ENCODE measurements at regions not wholly inside any gene's neighbourhood (a gene's known extent, or its start where the extent isn't known, plus 50 kb on each side); places are given as distances from the start of the nearest gene placed in this dataset.

DNA sequence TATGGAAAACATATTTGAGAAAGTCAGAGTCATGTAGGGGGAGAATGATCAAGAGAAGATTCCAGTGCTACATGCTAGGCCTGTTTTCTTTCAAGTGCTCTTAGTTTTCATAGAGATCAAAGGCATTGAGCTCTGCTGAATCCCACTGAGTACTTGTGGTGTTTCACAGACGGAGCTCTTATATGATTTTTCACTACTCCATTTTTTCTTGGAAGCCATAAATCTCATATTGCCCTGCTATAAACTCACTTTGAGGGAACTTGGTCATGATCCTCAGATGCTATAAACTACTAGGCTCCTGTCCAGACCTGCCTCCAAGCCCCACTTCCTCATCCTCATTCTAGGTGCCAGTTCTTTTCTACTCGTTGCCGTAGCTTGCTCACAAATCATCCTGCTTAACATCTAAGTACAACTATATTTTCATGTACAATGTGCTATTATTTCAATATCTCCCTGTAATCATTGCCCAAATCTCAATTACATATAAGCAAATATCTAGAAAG, 180.8 kb upstream of the CCDC179 start:
- DNase-seq: no peak

DNA sequence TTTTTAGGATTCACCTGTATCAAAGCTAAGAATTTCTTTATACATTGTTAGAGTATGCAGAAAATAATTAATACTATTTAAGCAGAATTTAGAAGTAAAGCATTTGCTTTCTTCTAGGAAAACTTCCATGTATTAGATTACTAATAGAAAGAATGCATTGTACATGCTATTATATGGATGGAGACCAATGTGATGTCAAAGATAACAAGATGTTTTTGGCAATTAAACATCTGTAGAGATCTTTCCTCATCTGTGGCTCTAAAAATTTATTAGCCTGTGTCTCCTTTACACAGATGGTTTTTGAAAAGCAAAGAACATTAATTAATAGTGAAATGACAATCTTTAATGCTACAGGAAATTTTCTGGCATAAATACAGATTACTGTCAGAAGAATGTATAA, 198.4 kb upstream of the CCDC179 start:
- no peak for DNase-seq

DNA sequence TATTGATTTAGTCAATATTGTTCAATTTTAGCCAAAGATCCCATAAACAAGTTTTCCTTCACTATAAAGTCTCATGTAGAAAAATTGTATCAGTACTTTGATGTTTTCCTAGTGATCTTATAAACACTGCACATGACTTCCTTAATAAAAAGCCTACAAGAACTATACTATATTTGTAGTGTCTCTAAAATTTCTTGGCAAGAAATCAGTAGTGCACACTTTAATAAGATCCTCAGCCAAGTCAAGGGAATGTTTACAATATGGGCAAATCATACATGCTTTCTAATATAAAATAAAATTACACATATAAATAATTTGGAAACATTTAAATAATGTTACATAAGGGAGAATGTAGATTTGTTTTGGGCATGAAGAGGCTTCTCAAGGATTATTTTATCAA, 203.0 kb upstream of the CCDC179 start:
- DNase-seq: no peak

DNA sequence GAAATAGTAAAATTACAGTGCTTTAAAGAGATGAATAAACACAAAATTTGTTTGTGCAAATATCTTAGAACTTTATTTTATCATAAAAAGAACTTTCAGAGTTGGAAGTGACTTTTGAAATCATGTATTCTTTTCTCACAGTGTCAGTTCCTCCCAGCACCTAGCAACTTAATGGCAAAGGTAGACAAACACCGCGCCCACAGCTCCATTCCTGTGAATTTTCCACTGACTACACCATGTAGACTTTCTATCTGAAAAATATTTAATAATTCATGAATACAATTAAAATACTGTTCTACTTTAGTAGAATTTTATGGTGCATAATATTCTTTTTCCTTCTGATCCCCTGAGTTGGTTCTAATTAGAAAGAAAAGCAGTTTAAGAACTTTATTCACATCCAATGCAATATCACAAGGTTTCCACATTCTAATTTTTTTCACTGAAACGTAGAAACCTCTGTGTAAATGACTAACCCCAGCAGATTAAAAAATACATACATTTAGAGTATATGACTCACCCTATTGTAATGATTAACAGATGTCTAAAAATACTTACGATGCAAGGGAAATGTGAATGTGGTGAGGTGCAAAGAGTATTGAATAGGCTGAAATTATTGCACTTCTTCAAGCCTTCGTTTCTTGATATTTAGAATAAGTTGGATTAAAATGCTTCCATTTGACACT, 218.2 kb upstream of the CCDC179 start:
- no peak for DNase-seq

DNA sequence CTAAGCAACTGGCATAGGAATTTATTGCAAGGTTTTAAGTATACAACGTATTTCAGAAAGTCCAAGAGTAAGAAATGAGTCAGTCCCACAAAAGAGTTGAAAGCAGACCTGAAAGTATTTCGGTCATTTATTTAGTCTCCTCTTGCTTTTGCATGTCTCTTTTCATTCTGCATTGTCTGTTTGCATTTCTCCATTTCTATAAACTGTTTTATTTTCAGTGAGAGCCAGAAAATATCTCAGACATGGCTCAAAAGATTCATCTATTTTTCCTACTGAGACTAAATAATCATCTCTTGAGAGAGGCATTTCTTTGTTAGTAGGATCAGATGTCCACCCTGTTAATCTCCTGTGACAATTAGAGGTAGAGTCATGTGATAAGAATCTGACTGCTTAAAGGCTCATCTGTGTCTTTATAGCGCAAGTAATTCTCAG, 219.1 kb upstream of the CCDC179 start:
- DNase-seq: no peak

DNA sequence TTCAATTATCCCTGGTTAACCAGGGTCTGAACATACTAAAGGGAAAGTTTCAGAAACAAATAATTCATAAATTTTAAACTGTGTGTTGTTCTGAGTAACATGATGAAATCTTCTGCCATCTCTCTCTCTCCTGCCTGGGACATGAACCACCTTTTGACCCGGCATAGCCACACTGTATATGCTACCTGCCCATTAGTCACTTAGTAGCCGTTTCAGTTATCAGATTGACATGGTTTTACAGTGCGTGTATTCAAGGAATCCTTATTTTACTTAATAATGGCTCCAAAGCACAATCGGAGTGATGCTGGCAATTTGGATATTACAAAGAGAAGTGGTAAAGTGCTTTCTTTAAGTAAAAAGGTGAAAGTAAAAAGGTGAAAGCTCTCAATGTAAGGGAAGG, 227.1 kb upstream of the CCDC179 start:
- DNase-seq: no peak

DNA sequence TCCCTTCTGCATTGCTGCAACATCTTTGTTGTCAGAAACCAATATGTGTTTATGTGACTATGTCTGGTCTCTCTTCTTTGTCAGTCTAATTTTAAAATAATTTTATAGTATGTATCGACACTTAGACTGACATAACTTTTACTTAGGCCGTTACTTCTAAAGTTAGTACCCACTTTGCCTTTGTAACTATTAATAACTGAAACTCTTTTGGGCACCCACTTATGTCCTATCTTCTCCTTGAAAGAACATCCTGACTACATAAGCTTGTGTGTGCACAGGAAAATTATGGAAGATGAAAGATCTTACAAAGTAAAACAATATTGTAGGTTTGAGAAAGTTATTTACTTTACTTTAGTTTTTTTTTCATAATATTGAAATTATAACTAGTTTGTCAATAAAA, 230.4 kb upstream of the CCDC179 start:
- no peak for DNase-seq

DNA sequence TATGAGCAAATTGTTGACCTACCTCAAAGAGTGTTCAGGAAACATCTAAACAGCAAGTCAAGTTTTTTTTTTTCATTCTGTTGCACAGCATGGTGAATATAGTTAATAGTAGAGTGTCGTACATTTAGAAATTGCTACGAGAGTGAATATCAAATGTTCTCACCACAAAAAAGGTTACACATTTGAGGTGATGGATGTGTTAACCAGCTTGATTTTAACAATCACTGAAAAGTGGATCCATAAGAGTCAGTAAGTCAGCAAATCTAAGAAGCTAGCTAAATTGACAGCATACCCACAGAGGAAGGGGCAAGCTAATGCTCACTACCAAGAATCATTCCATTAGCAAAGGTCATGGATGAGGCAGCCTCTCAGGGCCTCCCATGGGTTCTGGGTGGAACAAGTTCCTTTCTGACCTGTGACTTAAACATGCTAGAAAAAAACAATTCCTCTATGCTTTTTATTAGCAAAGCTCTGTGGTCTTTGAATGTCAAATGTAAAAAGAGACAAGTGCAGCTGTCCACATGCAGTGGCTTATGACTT, 235.4 kb upstream of the CCDC179 start:
- DNase-seq: no peak

DNA sequence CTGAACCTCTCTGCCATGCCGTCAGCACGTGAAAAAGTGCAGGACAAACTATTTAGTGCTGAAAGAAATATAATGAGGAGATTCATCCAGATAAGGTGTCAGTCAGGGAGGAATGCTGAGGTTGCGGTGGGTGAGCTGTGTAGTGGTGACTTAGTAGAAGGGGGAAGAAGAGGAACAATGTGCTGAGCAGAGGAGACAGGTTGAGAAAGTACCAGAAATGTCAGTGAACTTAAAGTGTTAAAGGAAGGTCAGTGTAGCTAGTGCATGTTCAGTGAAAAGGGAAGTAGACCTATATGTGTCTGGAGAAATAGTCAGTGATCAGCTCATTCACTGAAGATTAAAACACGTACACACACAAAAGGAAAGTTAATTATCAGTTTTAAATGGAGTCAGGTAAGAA, 237.6 kb upstream of the CCDC179 start:
- no peak for DNase-seq

DNA sequence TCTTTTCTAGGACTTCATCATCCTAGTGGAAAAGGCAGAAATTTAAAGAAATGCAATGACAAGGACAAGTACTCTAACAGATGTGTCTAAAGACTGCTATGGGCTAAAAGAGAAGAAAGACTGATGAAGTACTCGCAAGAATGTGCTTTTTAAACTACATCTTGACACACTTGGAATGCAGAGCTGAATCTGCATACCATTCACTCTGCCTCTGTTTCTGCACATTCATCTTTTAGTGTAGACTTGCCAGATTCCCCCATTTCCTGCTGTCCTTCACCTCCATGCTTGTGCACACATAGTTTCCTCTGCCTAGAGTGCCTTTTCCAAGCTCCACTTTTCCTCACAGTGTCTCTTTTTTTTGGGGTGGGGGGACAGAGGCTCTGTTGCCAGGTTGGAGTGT, 239.0 kb upstream of the CCDC179 start:
- DNase-seq: no peak

DNA sequence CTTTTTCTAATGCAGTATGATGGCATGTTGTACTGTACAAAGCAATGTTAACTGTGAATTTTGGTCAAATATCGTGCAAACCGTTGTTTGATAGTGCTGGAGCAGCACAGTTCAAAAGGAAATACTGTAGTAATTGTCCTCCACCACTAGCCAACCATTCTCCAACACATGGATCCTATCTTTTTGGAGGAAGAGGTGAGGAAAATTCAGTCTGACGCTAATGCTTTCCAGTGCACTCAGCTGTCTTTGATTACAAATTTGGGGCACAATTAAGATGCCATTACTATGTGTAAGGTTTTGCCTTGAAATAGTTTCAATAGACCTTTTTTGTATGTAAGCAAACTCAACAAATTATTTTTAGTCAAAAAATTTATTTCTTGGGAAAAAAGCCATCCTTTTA, 240.5 kb upstream of the CCDC179 start:
- DNase-seq: no peak

DNA sequence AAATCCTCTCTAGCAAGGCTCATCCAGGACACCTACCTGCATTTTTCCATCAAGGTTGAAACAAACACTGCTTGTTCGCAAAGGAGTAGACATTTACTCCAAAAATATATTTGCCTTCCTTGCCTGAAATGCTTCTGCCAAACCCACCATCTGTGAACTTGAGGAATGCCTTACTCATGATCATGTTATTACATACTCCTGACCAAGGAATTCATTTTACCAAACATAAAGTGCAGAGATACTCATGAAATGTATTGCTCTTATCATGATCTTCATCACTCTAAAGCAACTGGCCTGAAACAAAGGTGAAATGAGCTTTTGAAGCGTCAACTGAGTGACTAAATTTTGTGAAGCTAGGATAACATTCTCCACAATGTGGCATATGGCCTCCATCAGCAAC, 243.1 kb upstream of the CCDC179 start:
- no peak for DNase-seq

DNA sequence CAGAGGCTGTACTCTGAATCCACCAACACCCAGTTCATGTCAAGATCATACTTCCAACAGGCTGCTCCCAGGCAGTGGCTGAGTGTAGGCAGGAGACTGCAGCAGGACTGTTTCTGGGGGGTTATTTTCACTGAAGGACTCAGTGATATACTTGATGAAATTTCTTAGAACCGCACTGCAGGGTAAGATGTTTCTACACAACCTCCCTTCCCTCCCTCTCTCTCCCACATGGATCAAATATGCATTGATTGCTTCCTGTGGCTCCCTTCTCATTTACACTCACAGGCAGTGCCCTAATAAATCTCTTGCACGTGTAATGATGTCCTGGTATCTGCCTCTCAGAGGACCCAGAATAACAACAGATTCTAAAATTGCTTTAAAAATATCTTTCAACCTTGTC, 251.3 kb upstream of the CCDC179 start:
- DNase-seq: no peak

DNA sequence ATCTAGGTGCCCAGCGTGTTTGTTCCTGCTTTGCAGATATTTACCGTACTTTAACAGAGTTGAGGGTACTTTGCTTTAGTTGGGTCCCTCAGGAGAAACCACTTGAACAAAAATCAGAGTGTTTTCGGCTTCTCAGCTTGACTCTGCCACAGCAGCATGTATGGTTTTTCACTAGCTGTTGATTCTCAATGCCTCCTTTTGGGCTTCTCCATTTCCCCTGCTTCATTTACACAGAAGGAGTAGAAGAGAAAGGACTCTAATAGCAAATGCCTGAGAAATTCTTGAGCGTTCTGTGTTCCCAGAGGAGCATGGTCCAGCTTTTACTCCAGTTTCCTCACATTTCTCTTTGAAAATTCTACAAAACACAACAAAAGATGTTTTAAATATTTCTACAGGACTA, 252.1 kb upstream of the CCDC179 start:
- no peak for DNase-seq

DNA sequence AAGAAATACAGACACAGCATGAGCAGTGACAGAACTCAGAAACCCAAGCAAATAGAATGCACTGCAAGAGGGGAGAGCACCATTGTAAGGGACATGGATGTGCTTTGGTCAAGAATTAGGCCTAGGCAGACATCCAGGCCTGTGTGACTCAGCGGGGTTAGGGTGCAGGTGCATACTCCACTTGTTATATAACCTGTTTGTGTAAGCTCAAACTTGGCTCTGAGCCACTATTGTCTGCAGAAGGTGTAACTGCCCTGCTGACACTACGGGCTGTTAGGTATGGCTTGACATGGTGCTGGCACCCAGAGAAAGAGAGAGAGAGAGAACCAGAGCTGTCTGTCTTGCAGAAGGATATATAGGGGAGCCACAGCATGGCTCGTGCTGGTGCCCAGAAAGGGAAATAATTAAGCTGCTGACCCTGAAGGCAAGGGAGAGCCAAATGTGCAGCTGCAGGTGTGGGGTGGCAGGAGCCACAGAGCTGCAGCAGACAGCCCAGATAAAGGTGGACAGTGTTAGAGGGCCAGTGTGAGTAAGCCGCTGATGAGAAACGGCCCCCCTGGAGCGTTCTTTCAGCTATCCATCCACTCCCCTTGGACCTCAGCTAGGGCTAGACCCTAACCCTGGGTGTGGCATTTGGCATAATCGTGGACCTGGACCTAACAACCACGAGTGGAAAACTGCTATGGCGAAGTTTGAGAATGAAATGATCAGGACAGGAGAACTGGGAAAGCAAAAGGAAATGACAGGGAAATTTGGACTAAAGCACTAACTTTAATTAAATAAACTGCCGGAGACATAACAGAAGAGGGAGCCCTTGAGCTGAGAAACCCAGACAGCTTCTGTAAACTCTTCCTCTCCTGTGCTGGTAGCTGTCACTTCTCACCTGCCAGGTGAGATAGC, 253.0 kb upstream of the CCDC179 start:
- no peak for DNase-seq

DNA sequence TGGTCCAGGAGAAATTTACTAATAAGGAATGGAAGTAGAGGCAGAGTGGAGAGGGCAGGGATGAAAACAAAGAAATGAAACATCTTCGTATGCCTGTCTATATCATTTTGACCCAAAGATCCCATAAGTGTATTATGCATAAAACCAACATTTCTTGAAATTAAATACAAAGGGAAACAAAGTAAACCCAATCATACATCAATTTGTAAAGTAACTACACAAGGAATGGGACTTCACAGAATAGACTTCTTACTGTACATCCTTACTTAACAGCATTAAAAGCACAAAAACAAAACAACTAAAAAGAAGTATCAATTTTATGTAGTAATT, 253.6 kb upstream of the CCDC179 start:
- no peak for DNase-seq

DNA sequence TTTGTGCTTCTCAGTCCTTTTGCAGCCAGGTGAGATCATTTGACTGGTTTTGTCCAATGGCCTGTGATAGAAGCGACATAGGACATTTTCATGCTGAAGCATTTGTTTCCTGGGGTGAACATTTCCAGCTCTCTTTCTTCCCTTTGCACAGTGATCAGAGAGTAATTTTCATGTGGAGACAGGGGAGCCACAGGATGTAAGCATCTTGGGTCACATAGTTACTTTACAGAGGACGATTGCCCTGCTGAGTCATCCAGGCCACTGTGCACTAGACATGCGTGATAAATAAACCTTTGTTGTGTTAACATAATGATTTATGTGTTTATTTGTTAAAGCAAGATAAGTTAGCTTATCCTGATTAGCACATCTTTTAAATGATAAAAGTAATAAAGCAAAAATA, 263.5 kb upstream of the CCDC179 start:
- no peak for DNase-seq

DNA sequence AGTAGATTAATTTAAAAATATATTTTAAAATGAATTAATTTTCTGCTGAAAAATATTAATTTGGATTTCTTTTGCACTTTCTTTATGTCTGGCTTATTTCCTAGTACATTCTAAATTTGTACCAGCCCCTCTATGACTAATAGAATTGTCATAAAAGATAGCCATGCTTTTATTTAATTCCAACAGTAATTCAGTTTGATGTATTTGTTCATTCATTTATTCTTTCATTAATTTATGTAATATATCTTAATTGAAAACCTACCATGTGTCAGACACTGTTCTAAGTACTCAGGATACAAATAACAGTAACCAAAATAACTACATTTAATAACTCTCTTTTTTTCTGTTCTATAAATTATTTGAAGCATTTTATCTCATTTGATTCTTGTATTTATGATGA, 264.0 kb upstream of the CCDC179 start:
- DNase-seq: no peak

DNA sequence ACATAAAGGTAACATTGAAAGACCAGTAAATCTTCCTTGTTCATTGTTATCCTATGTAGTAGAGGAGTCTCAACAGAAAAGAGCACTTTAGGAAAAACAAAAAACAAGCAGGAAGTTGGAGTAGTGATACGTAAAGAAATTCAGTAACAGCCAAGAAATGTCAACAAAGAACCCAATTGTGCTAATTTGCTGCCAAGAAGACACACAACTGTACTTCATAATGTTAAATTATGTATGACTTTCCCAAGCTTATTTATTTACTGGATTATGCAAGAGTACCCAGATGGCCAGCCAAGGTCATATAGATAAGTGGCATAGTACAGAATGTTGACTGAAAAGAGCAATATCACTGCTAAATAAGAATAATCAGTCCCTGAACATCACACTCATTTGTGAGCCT, 264.7 kb upstream of the CCDC179 start:
- no peak for DNase-seq

DNA sequence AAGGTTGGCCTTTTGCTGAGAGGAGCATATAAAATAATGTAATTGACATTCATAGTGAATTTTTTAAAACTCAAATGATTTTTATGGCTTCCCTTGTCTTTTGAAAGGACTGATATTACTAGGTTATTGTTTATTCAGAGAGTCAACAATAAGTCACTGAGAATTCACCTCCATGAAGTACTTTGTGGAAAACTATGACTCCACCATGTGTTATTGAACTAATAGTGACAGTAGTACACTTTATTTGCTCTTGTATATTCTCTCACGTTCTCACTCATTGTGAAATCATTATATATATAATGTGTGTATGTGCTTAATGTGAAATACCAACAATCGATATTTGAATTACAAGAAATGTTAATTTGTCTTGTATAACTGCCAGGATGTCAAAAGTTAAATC, 267.4 kb upstream of the CCDC179 start:
- DNase-seq: no peak

DNA sequence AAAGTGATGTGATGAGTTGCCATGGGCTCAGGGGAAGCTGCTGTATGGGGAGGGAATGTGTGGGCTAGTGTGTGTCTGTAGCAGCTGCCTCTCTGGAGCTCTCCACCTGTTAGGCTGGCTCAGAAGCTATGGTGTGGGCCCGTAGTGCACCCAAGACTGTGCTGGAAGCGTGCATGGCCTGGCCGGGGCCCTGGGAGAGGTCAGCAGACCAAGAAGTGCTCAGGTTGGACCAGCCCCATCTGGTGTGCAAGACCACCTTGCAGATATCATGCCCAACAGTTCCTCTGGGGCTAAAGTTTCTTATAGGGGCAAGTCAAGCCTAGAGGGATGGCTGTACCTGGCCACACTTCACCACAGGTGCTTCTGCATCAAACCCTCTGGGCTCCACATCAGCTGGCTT, 274.4 kb upstream of the CCDC179 start:
- DNase-seq: no peak

DNA sequence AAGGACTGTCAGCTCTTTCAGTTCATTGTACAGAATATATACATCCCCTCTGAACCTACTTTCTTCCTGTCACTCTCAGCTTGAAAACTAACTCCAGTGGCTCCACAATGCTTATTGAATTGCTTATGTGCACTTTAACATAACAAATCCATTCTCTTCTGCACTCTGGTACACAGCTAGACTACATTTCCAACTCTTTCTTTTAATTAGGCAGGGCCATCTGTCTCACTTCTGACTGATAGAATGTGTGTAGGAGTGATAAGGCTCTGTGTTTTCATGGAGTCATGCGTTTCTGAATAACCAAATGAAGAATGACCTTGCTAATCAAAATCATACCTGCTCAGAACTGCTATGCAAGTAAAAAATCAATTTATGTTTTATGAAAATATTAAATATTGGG, 278.5 kb upstream of the CCDC179 start:
- no peak for DNase-seq

DNA sequence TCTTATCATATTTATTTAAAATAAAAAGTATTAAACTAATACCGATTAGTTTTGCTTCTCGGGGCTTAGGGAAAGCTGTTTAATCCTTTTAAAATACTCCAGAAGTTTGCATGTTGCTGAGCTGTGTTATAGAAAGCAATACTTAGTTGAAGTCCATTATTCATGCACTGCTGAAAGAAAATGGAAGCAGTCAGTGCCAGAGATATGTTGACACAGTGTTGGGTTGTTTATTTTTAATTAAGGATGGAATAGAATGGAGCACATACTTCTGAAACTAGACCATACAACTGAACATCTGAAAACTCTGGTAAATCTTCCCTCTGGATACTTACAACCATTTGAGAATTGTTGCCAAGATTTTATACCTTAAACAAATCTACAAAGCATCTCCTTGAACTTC, 282.7 kb upstream of the CCDC179 start:
- DNase-seq: no peak

DNA sequence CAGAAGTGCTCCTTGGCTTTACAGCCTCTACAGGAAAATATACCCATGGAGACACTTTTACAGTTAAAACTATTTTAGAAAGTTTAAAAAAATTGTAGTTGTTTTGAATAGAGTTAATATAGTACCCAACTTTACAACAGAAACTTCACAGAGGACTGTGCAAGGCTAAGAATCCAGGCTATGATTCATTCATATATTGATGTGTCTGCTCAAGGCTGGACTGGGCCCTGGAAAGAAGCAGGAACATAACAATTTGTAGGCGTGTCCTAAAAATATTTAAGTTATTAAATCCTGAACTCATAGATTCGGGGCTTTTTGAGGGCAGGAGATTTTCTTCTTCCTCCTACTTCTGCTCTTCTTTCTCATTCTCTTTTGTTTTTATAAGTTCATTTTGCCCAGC, 291.5 kb upstream of the CCDC179 start:
- DNase-seq: no peak
